Cardiac septum (tissue), 1 donor: ENCODE measurements at regions not wholly inside any gene's neighbourhood (a gene's known extent, or its start where the extent isn't known, plus 50 kb on each side); places are given as distances from the start of the nearest gene placed in this dataset.

ENCODE experiments used
- DNase-seq: peaks from one replicate; pipeline ENCODE4 v3.0.0-alpha.2; 2020; ENCODE audit warnings: low spot score
- intact Hi-C: fragments of 100-400 bp; cut with DNase I; formaldehyde crosslinking; loops from one replicate; pipeline ENCODE4 v1.14.0; 2022
- donor health status: DM: no; HTN: no; CAD: no.

- DNase-seq, result no peak
- intact Hi-C loops, result no loop called here
Measured at GRCh38 chr4:184879271-184879670, 53.5 kb upstream of the ACSL1 start.

GRCh38 chr4:184882276-184882675, 56.5 kb upstream of the ACSL1 start:
- intact Hi-C loops, result no loop called here
- no peak for DNase-seq

- DNase-seq, result no peak
- intact Hi-C loops, result no loop called here
Measured at GRCh38 chr4:184883024-184883423, 57.3 kb upstream of the ACSL1 start.

GRCh38 chr4:184884883-184885282, 59.1 kb upstream of the ACSL1 start:
- DNase-seq, result no peak
- intact Hi-C loops, result no loop called here

- no peak for DNase-seq
- intact Hi-C loops, result no loop called here
Measured at GRCh38 chr4:184885602-184886001, 59.8 kb upstream of the ACSL1 start.

GRCh38 chr4:184887333-184887732, 61.6 kb upstream of the ACSL1 start:
- intact Hi-C loops, result no loop called here
- DNase-seq, result no peak

- intact Hi-C loops, result no loop called here
- no peak for DNase-seq
Measured at GRCh38 chr4:184887947-184888346, 62.2 kb upstream of the ACSL1 start.

- intact Hi-C loops, result no loop called here
- no peak for DNase-seq
Measured at GRCh38 chr4:184889666-184890335, 64.0 kb upstream of the ACSL1 start.

GRCh38 chr4:184890499-184890898, 64.7 kb upstream of the ACSL1 start:
- intact Hi-C loops, result no loop called here
- no peak for DNase-seq

GRCh38 chr4:184891816-184892397, 66.1 kb upstream of the ACSL1 start:
- intact Hi-C loops, result no loop called here
- DNase-seq, result no peak

GRCh38 chr4:184892999-184893398, 67.2 kb upstream of the ACSL1 start:
- DNase-seq, result no peak
- intact Hi-C loops, result no loop called here

GRCh38 chr4:184893801-184894571, 68.2 kb upstream of the ACSL1 start:
- no peak for DNase-seq
- intact Hi-C loops, result no loop called here

- no peak for DNase-seq
Measured at GRCh38 chr4:184895012-184895695, 69.4 kb upstream of the ACSL1 start.

GRCh38 chr4:184896868-184897715, 71.3 kb upstream of the ACSL1 start:
- peak; percentile 79 for DNase-seq
- intact Hi-C loops, result no loop called here

More at GRCh38 chr4:184895012-184895695, 69.4 kb upstream of the ACSL1 start:
- intact Hi-C loops, result no loop called here

- intact Hi-C loops, result no loop called here
- no peak for DNase-seq
Measured at GRCh38 chr4:184897895-184898294, 72.1 kb upstream of the ACSL1 start.

- intact Hi-C loops, result no loop called here
- no peak for DNase-seq
Measured at GRCh38 chr4:184898793-184899192, 73.0 kb upstream of the ACSL1 start.

- intact Hi-C loops, result loop anchor here (10.0 kb wide), 1 partner anchor 155 kb away; no protein-coding TSS in a partner anchor
- DNase-seq, result peak; percentile 81
Measured at GRCh38 chr4:184899261-184900134, 73.7 kb upstream of the ACSL1 start.

- intact Hi-C loops, result loop anchor here (10.0 kb wide), 1 partner anchor 155 kb away; no protein-coding TSS in a partner anchor
- DNase-seq, result no peak
Measured at GRCh38 chr4:184900184-184900583, 74.4 kb upstream of the ACSL1 start.
